GM19452 (cell line): ENCODE measurements at regions not wholly inside any gene's neighbourhood (a gene's known extent, or its start where the extent isn't known, plus 50 kb on each side); places are given as distances from the start of the nearest gene placed in this dataset.

Experiments used
- ATAC-seq: cut with Tn5 transposase; IDR thresholded peaks from one replicate; pipeline ENCODE4 v1.9.1; 2021; ENCODE audit not compliant: unreplicated experiment

DNA sequence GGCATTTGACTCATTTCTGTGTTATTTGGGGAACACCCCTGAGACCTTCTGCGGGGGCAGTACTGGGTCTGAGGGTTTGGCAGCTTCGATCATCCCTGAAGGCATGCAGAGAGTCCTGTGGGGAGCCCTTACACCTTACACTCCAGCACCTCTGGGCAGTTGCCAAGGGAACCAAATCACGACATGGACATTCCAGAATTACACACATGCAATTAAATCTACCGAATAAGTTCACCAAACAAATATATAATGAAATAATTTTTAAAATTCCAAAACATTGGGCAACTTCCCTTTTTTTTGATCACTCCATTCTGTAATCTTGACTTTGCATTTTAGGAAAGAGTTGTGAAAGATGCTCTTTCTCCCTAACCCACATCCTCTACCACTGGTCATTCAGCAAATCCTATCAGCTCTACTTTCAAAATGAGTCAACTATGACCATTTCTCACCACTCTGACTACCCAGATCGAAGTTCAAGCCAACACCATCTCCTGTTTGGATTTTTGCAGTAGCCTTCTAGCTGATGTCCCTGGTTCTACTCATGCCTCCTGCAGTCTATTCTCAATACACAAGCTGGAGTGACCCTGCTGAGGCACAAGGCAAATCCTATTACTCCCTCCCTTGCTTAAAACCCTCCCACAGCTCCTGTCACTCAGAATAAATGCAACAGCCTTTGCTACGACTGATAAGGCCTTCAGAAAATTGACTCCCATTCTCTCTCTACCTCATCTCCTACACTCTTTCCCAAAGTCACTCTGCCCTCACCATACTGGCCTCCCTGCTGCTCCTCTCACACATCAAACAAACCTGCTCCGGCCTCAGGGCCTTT, 533.3 kb downstream of the HACE1 start:
- peak; percentile 69 for ATAC-seq

DNA sequence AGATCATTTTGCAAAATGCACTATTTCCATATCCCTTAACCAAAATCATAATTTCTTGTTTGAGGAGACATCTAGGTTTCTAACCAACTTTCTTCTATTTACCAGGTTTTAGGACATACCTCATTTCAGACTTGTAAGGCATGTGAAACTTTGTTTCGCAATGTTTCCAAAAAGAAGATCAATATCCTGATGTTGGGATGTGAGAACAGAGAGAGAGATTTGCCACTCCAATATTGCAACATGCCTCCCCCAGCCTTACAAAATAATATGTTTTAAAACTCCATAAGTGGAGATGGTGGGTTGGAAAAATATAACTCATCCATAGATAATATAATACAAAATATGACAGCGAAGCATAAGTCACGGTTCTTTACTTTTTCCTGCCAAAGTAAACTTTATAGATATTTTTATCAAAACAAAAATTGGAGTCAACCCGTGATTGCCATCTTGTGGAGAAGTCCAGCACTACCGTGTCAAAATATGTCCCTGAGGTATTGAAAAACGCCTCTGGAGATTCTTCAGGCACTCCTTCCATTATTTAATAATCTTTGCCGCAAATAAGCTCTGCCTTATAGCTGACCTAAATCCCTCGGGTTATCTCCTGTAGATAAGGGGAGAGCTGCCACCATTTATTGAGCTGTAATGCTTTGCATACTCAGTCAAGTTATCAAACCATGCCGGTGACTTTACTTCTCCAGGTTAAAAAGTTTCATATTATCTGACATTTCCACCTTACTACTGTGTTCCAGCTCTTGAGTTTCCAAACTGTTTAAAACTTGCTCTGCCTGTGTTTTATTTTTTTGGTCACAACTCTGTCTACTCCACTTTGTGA, 534.2 kb downstream of the HACE1 start:
- ATAC-seq: no peak

DNA sequence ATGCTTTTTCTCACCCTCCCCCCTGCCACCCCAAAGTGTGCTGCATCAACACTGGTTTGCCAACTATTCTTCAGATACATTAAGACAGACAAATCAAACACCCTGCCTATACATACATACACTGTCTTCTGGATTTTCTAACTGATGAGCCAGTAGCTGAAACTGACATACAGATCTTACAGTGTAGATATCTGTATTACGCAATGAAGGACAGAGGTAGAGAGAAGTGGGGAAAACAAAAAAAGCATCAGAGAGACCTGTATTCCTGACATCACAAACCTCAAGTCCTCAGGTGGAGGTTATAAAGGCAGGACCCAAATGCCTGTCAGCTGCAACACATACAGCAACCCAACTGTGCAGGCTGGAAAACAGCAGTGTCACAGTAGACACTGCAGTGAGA, 535.4 kb downstream of the HACE1 start:
- ATAC-seq: no peak

DNA sequence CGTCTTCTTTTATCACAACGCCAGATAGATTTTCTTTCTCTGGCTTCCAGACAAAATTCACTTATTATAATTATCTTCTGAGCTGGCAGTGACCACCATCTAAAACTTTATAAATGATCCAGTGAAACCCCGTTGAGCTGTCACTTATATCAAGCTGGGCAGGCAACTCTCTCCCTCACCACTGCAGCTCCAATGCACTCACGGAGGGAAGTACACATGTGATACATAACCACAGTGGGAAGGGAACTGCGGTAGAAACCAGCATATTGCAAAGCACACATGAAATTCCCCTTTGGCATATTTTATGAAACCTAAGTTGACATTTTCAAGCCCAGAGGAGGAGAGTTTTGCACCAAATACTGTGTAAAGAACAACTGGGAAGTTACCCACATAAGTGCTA, 536.9 kb downstream of the HACE1 start:
- ATAC-seq: no peak

DNA sequence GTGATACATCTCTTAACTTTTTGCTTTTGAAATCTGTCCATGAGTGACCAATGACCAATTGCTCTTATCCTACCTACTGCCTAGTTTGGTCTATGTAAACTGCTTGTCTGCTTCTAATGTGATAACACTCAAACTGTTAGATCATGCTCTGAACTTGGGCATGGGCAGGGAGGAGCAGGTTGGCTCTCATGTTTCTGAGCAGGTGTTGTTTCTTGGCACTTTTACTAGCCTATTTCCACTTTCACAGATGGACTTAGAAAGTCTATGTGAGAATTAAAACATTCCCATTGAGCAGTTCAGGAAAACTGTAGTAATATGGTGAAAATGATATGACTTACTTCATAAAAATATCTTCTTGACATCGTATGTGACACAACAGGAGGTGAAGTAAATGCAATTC, 538.4 kb downstream of the HACE1 start:
- ATAC-seq: no peak

DNA sequence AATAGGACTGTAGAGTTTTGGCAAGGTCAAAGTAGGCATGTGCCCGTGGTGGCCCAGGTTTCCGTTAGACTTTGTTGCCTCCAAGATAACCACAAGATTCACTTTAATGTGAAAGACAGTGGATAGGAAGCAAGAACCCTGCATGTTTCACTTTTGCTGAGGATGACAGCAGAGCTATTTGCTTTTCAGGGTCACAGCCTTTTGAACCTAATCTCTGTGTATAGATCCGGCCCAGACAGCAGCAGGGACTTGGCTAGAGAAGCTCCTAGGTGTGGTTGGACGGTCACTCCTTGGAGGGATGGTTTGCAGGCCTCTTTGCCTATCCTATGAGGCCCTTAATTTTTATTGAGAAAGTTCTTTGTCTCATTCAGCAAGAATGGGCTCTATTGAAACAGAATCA, 538.8 kb downstream of the HACE1 start:
- no peak for ATAC-seq

DNA sequence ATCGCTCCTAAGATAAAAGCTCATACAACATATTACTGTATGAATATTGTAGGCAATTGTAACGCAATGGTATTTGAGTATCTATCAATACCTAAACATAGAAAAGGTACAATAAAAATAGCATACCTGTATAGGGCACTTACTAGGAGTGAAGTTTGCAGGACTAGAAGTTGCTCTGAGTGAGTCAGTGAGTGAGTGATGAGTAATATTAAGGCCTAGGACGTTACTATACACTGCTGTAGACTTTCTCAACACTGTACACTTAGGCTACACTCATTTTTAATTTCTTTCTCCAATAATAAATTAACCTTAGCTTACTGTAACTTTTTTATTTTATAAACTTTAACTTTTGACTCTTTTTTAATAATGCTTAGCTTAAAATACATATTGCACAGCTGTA, 546.9 kb downstream of the HACE1 start:
- ATAC-seq: no peak

DNA sequence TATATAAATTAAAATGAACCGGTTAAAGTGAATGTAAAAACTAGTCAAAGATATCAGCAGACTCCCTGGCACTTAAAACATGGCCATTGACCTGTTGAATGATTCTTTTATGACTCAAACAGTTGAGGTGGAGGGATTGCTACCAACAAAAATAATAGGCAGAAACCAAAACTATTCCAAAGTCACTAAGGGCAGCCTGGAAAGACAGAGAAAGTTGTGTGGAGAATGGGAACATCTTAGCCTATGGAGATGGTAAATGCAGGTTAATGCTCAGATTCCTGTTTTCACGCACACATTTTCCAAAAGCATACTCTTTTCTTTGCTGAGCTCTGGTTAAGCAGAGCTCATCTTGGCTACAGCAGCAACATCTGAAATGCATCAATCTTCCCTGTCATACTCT, 553.5 kb downstream of the HACE1 start:
- no peak for ATAC-seq

DNA sequence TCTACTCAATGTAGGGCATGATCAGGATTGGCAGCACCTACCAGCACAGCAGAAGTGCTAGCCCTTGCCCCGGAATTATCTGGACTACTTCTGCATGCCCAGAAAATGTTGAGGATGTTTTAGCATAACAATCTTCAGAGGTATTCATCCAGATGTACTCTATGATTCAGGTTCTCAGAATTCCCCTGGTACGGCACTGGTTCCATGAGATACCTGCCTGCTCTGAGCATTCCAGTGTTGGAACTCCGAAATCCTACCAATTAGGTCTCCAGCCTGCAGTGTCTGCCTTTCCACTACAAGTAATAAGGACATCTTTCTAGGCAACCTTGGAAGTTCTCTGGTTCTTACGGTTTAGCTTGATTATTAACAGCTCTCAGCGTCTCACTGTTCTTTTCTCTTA, 554.5 kb downstream of the HACE1 start:
- ATAC-seq: no peak

DNA sequence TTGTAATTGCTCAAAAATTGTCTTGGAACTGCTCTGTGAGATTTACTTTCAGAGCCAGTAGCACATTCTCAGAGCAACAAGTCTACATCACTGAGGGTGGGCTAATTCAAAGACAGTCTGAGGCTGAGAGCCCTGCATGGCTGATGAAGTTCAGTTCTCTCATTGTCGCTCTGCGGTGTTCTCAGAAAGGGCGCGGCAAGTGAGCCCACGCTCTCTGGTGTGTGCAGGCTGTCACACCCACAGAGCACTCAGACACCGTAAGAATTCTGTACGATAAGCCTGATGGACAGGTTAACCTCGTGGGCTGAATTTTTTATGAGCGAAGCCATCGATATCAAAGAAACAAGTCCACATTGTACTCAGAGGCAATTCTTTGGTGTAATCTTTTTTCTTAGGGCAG, 557.8 kb downstream of the HACE1 start:
- no peak for ATAC-seq

DNA sequence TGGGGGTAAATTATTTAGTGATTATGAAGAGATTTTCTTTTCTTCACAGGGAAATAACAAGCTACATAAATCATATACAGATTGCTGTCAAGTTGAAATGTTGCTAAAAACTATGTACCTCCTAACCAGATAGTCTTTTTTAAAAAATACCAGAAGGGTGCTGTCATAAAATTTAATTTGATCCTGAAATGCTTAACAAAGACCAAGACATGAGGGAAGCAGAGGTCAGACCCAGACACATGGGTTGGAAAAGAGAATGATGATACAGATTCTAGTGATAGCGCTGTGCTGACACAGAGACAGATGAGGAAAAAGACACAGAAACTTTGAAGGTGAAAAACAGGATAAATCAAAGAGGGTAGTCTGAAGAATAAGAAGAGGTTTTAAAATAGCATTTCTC, 573.1 kb downstream of the HACE1 start:
- ATAC-seq: no peak

DNA sequence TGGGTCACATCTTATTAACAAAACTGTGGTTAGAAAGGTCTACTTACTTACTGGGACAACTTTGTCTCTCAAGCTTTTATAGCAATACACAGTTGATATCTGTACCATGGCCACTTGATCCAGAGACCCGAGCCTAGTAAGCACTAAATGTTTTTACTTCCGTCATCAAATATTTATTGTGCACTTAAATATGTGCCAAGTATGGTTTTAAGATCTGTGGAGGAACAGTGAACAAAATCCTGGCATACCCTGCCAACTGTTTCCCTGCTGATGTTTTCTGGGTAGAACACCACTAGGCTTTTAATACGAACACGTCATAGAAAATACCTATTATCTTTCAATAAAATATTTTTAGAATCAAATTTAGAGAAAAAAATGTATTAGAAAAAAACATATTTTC, 574.8 kb downstream of the HACE1 start:
- ATAC-seq: no peak

DNA sequence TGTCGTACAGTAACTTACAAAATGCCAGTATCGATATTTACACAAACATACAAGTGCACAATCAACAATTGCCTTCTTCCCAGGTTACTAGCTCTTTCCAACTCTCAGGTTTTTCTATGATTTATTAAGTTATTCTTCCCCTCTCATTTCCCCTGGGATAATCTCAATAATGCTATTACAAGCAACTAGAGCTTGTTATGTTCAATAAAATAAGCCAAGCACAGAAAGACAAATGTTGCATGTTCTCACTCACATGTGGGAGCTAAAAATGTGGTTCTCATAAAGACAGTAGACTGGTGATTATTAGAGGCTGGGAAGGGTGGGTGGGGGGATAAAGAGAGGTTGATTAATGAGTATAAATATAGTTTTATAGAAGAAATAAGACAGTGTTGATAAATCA, 577.1 kb downstream of the HACE1 start:
- ATAC-seq: no peak

DNA sequence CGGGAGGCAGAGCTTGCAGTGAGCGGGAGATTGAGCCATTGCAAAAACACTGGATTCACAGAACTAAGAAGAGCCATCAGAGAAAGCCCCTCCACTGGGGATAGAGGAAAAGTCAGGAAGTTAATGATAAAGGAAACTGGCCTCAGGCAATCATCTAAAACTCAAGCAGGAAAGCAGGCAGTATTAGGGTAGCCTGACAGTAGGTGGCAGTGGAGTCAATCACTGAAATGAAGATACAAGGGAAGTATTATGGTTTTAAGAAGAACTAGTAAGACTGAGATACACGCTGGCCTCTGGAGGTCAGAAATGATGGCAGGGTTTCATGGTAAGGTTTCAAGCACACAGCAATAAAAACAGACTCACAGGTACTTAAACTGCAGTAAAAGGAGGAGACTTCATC, 578.3 kb downstream of the HACE1 start:
- no peak for ATAC-seq

DNA sequence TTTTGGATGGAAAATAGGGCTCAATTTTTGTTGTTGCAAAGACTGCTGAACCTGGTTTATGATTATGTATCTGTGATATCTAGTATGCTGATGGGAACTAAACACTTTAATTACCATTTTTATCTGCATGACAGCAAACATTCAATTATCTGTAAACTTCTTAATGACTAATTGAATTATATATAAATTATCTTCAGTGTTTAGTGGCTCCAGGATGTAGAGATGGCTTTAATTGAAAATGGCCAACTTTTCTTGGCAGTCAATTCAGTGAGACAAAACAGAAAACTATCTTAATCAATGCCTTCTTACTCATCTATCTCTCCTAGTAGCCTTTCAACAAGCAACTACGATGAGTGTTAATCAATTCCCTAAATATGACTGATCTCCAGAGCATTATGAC, 591.3 kb downstream of the HACE1 start:
- no peak for ATAC-seq

DNA sequence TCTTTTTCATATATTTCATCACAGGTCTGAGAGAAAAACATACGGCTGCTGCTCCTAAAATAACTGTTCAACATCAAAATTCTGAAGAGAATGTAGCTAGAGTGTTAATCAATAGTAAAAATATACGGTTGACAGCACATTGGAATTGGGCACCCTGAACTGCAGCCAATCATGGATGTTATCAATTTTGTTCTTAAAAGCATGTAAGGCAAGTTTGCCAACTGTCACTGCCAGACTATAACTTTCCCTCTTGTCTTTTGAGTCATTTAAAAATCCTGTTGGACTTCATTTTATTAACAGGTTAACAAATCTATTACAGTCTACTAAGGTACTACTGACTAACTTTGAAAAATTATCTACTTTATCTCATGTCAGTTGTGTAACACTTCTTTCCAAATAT, 592.8 kb downstream of the HACE1 start:
- ATAC-seq: no peak

DNA sequence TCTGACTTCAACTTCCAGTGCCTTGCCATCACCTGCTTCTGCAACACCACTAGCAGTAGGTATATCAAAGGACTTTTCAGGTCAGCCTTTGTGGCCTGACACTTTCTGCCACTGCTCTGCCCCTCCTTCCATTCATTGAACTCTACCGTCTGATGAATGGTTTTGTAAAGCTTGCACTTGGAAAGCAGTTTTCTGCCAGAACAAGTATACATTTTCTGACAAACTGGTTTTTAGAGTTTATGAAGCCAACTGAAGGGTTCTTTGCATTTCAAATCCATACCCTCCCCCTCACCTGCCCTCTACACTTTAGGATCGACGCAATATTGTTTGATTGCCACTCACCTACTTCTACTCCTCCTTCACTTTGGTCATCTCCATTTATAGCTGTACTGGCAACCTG, 603.1 kb downstream of the HACE1 start:
- ATAC-seq: no peak

DNA sequence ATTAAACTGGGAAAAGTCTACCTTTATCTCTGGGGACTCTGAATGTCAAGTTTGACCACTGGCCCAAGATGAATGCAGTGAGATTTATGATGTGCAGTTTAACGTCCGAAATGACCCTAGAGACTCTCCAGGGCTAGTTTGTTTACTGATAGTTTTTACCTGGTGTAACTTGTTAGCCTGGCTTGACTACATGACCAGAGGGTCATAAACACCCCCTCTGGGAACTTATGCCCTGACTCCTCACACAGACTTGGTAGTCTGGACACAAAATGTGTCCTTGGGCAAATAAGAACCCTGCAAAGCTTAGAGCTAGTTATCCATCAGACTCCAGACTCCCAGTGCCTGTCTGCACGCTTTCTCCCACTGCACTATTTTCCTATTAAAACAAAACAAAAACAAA, 606.5 kb downstream of the HACE1 start:
- no peak for ATAC-seq

DNA sequence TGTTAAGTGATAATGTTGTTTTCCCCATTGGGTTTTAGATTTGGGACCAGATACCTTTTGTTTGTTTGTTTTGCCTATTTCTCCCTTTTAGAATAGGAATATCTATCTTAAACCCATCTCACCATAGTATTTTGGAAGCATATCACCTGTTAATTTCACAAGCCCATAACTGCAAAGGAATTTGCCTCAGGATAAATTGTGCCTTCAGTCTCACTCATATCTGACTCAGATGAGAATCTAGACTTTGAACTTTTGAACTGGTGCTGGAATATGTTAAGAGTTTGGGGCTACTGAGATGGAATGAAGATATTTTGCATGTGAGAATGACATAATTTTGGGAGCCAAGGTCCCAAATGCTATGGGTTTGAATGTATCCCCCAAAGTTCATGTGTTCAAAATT, 607.4 kb downstream of the HACE1 start:
- ATAC-seq: no peak

DNA sequence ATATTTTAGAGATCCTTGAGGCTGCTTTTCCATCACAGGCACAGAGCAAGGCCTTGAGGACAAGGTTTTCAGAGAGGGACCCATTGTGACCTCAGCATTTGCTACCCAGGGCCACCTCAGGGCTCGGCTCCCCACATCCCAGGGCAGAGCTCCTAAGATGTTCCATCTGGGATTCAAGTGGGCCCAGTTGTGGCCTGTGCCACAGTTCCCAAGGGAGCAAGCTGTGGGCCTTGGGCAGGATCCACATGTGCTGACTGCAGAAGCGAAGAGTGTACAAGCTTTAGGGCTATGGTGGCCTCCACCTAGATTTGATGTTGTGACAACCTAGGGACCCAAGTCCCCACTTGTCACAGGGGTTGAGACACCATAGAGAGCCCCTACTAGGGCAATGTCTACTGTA, 608.1 kb downstream of the HACE1 start:
- ATAC-seq: no peak

DNA sequence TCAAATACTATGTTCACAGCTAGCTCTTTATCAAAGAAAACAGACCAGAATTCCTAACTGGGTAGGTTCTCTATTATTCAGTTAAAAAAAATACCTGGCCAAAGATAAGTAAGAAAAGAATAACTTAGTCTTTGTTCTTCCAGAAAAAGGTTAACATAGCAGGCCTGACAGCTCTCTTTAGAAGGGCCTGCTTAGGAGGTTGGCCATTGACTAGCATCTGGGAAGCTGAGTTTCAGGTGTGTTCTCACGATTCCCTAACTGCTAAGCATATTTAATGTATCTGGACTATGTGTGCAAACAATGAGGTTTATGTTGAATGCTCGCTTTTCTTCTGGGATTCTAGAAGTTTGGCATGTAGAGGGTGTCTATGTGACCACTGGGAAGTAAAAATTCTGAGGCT, 618.9 kb downstream of the HACE1 start:
- ATAC-seq: no peak

DNA sequence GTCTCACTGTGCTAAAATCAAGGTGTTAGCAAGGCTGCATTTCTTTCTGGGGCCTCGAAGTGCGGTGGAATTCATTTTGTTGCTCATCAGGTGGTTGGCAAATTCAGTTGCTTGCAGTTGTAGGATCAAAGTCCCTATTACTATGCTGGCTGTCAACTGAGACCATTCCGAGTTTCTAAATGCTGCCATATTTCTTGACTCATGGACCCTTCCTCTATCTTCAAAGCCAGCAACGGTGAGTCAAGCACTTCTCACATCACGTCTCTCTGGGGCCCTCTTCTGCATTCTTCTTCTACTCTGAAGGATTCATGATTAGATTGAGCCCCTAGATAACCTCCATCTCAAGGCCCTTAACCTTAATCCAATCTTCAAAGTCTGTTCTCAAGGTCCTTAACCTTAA, 619.7 kb downstream of the HACE1 start:
- no peak for ATAC-seq

DNA sequence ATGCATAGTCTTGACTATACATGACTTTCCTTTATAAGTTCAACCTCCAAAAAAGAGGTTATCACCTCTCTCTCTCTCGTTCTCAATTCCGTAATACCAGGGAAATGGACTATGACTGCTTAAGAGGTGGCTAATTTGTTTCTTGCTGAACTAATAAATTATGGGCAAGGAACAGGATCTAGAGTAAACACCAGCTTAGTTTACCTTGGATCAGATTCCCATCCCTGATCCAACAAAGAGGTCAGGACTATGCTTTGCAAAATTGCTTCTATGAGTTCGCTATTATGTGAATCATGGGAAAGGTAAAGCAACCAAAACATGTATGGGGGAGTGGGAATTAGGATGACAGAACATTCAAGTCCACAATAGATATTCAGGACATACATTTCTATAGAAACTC, 630.7 kb downstream of the HACE1 start:
- ATAC-seq: no peak
